CD4-positive, alpha-beta T cell treated with Interleukin-15 for 4 hours (primary cell): ENCODE measurements at regions not wholly inside any gene's neighbourhood (a gene's known extent, or its start where the extent isn't known, plus 50 kb on each side); places are given as distances from the start of the nearest gene placed in this dataset.

ENCODE experiments used
- DNase-seq: peaks from one replicate; pipeline ENCODE4 v3.0.0-alpha.2; 2020; ENCODE audit warnings: low spot score

DNA sequence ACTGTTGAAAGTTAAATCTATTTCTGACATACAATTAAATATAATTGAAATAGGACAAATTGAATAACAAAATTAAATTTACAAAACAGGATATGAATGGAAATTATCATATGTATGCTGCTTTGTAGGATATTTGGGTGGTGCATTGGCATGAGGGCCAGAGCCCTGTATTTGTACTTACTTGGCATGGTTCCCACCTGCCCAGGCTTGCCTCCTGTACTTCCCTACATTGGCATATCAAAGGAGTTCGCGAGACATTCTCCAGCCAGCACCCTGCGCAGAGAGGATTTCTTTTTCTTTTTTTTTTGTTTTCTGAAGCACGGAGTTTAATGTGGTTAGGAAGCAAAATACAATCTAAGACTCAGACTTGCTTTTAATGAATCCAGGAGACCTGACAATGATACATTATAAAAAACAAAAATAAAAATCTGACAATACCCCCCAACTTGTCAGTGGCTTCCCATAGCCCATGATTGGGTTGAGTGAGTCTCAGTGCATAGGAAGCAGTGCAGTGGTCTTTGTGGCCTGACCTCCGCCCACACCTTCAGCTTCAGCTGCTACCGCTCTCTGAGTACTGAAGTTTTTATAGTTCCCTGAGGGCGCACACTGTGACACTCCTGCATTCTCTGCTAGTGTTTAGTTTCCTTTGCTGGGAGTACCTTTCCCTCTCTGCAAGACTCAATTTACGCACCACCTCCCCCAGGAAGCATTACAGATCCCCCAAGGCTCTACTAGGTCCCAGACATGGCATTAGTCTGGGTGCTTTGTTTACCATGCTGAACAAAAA is 440.8 kb downstream of the UTRN start:
- no peak for DNase-seq

DNA sequence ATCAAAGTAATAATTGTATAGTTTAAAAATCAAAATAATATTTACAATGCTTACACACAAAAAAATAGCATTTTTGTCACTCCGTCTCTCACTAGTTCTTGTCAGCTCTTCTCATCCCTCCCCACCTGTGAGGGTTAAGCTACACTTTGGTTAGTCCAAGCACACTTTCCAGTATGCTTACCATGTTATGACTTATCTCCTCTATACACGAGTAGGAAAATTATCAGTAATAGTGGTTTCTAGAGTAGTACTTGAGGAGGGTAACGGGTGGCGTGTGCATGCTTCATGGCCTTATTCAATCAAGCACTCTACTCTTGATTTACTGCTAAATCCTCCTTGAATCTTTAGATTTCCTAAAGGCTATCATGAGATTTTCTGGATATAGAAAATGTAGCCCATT is 443.7 kb downstream of the UTRN start:
- no peak for DNase-seq

DNA sequence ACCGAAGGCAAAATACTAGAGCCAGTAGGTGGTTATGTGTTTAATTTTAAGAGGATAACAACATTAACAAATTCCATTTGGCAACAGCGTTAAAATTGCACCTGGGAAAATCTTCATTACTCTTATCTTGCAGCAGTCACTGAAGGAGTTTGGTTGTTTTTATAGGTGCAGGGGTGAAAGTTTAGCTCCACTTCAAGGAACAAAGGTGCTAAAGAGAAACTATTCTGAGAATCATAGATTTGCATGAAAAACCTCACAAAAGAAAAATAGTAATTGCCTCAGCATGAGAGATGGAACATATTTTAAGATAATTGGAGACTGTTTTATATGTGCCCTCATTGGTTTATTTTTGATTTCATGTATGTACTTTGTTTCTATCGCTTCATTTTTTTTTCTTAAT is 444.4 kb downstream of the UTRN start:
- DNase-seq, result no peak

DNA sequence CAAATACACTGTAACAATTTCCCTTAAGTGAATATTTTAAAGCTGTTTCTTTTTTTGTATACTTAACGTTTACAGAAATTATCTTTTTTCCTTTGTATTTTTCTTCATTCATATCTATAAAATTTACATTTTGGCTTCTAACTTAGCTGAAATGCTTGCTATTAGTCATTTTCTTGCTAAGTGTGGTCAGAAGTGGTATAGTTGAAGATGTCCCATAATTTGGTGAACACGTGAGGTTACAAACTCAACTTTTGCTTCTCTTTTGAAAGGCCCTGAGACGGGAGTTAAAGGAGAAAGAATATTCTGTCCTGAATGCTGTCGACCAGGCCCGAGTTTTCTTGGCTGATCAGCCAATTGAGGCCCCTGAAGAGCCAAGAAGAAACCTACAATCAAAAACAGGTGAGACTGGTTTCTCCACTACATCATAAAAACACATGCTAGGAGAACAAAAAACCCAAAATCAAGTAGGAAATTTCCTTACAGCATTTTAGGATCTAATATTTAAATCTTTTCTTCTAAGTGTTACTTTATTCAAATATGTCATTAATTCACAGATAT is 445.0 kb downstream of the UTRN start:
- no peak for DNase-seq

DNA sequence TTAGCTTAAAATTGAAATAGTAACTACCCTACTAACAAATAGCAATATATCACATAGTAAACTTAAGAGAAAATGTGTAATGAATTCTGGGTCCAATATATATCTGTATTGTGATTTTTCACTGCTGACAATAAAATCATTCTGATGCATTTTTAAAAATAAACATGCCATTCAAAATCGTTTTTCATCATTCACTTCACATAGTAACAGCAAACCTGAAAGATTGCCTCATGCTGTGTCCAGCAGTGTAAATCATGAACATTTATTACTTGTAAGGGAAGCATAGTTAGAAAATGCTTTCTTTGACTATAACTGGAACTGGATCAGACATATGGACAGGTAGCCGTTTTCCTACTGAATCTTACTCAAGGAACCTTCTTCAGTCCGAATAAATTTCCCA is 446.1 kb downstream of the UTRN start:
- no peak for DNase-seq

DNA sequence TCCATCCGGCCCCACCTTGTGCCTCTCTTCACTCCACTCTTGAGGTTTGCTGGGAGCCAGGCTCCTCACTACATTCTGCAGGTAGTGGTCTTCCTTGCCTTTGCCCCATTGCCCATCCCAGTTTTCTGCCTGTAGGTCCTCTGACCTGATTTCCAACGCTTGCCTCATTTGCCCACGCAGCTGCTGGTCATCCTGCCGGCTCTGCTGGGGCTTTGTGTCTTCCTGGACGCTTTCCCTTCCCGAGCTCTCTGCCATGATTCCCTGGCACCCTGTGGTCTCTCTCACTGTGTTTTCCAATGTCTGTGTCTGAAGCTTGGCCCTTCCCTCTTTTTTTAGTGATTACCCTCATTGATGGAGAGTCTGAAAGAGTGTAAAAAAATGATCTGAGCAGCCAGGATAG is 451.6 kb downstream of the UTRN start:
- DNase-seq, result no peak

DNA sequence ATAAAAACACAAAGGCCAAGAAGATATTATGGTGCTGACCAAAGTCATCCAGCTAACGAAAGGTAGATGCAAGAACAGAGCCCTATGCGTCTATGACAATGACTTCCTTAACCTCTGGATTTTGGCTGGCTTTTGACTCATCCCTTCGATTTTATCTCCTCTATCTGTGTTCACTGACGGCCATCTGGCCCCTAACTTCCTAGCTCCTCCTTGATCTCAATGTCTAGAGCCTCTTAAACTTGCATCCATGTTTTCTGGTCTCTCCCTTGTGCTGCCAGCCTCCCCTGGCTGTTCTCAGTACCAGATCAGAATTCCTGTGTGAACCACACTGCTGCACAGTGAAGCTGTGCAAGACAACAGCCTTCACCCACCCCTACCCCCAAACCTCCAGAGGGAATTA is 452.9 kb downstream of the UTRN start:
- no peak for DNase-seq

DNA sequence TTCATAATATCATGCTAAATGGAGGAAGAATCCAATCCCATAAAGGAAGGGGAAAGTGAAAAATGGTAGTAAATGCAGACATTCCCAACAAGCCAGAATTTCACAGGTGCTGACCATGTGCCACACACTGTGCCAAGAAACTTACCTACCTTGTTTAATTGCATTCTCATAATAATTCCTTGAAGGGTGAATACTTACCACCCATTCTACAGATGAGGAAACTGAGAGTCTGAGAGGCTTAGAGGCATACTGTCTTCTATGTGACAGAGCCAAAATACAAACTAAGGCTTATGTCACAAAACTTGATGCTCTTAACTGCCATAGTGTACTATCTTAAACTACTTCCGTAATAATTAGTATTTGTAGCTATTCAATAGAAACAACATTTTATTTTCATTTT is 454.7 kb downstream of the UTRN start:
- DNase-seq, result no peak

GRCh38 chr6:144741659-144742058 is 456.5 kb downstream of the UTRN start:
- no peak for DNase-seq

- DNase-seq, result no peak
Observed at GRCh38 chr6:144742779-144743178, 457.6 kb downstream of the UTRN start.

GRCh38 chr6:144744720-144745119 is 459.6 kb downstream of the UTRN start:
- DNase-seq, result no peak

DNA sequence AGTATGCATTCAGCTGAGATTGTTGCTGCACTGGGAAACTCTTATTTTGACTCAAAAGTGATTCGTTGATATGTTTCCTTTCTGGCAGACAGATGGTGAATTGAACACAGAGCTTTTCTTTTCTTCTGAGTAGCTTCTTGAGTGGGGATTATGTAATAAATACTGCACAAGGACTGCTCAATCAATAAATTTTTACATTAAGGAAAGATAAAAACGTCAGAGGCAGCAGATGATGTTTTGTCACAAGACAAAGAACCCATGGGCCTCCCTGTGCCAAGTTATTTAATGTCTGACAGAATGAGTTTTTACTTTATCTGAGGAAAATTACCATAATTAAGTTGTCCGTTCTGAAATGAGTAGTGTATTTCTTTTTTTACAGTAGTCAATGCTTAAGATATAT is 460.3 kb downstream of the UTRN start:
- no peak for DNase-seq

DNA sequence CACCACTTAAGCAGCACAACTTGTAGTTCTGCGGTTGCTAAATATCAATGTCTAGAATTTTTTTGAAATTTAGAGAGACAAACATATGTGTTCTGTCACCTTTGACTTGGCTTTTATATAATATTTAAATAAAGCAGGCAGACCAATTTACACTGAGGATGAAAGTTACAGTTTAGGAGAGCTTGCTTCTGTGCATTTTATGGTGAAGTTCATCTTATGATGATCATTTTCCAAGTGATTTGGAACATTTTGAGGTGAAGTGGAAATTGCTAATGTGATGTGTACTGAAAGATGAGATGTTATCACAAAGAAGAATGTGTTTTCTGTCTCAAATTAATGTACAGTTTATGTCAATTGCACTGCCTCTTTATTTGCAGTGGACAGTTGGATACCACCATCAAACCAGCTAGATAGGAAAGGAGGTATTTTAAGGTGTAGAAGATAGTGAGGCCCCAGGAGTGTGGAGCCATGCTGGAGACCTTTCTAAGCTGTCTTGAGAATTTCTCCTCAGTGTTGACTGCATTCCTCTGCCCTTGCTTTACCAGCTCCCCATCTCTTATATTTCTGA is 461.9 kb downstream of the UTRN start:
- no peak for DNase-seq

GRCh38 chr6:144749263-144749662 is 464.1 kb downstream of the UTRN start:
- DNase-seq, result no peak

DNA sequence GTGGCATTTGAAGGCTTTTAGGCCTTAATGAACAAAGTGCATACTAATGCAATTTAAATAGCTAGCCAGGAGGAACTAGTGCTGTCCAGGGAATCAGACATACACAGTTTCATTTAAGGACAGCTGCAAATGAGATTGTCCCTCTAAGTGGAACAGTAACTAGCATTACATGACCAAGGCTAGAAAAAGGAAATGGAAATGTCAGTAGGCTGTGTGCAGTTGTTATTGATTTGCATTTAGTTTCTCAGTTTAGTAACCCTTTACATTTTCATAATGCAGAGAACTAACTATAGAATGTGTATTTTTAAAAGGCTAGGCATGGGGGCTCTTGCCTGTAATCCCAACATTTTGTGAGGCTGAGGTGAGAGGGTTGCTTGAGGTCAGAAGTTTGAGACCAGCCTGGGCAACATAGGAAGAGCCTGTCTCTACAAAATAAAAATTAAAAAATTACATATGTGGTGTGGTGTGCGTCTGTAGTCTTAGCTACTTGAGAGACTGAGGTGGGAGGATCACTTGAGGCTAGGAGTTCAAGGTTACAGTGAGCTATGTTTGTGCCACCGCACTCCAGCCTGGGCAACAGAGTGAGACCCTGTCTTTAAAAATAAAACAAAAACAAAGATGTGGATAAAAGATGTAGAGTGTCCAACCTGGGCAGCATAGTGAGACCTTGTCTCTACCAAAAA is 468.0 kb downstream of the UTRN start:
- DNase-seq, result no peak

DNA sequence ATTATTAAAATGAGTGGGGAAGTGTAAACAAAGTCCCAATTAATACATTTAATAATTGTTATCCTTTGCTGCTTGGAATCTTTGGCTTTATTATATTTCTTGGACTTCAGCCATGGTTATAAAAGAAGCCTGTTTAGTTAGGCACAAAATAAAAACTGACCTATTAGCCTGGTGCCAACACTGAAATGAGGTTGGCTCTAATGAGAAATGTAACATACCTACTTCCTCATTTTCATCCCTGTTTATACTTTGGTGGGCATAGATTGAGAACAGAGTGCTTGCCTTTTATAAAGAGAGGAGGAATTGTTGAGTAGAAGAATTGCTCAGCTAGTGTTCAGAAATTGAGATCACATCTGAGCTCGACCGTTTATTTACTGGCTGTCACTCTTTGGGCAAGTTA is 471.3 kb downstream of the UTRN start:
- no peak for DNase-seq

DNA sequence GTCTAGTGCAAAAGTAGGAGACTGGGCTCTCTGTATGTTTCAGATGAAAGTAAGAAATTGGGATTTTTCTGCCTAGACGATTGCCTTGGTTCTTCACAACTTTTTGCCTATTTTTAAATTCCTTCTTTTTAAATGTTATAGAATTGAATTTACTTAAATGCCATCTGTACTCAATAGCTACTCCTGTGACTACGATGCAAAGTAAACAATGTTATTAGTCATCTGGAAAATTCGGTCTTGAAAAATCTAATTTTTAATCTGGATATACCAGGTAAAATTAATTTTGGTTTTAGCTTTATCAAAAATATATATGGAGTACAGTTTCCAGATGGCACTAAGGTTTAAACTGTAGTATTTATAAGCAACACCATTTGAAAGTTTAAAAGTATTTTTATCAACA is 472.2 kb downstream of the UTRN start:
- DNase-seq, result no peak

GRCh38 chr6:144757730-144758129 is 472.6 kb downstream of the UTRN start:
- DNase-seq, result no peak

- DNase-seq, result no peak
Observed at GRCh38 chr6:144758602-144759001, 473.5 kb downstream of the UTRN start.

GRCh38 chr6:144762469-144762868 is 477.3 kb downstream of the UTRN start:
- no peak for DNase-seq

DNA sequence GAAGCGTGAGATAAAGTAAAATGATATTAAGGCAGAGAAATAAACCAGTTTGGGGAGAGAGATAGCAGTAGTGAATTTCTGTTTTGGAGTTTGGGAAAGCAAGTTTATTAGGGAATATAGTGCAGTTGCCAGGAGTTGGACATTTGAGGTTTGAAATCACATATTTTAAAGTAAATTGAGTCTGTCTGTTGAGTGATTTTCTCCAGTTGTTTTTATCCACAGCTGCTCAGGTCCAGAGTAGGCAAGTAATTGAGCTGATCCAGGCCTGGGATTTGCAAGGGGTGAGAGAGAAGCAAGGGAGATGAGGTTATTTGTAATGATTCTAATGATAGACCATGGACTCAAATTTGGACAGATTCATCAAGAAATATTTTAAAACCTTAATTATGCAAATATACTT is 481.9 kb downstream of the UTRN start:
- no peak for DNase-seq

GRCh38 chr6:144768551-144769075 is 483.5 kb downstream of the UTRN start:
- no peak for DNase-seq

DNA sequence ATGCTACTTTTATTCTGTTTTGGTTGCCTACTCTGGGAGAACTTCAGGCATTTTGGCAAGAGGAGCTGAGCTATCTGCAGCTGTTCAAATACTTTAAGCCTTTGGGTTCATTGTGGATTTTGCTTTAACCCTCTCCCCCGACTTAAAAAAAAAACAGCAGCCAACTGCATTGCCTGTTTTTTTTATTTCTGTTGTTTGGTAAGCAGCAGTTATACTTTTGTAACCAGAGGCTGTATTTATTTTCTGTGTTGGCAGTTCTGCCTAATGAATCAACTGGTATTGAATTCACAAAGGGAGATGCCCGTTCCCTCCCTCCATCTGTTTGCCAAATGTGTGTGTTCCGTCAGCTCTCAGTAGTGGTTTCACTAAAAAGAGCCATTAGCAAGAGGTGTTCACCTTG is 484.0 kb downstream of the UTRN start:
- DNase-seq, result no peak
